ENCODE measurements at regions not wholly inside any gene's neighbourhood (a gene's known extent, or its start where the extent isn't known, plus 50 kb on each side); places are given as distances from the start of the nearest gene placed in this dataset.

DNA sequence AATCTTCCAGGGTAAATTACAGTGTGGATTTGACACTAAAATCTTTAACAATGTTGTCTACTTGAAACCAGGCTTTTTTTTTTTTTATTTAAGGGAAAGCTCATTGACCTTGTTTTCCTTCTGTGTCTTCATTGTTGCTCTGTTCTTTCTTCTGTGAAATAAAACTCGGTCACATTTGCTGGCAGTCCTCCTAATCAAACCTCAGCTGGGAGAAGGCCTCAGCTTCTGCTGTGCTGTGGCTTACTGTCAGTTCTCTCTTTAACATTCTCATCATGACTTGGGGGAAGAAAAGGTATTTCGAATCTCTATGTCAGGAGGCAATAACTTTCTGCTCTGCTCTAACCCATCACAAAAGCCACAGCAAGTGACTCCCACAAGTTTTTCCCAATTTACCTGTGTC is 268.9 kb downstream of the ZNF608 start:
- no peak overlapping the region for H3K4me3 ChIP-seq (replicated peaks in 1 of 2; ENCODE audit: low read depth in 1 of 2, low read length in 2 of 2)
- H3K27ac ChIP-seq (ENCODE audit: low read depth, low read length), result no peak overlapping the region
- H3K36me3 ChIP-seq (ENCODE audit: control insufficient read depth in 1 of 2, insufficient read depth in 2 of 2, low read length in 2 of 2), result no peaks in the 10 kb centered on the region
- no peaks in the 10 kb centered on the region for H3K27me3 ChIP-seq (ENCODE audit: insufficient read depth, low read length)
- no peaks in the 10 kb centered on the region for H3K79me2 ChIP-seq (ENCODE audit: insufficient read depth, low read length)
- H3K9me2 ChIP-seq (ENCODE audit: insufficient read depth), result no peaks in the 10 kb centered on the region
- no peak overlapping the region for H2AFZ ChIP-seq (ENCODE audit: low read depth, low read length, poor library complexity, severe bottlenecking)
- ChIA-PET POLR2A (no interaction called here), RAD21 (ENCODE audit: low non-redundant PET in 1 of 2, low total read pairs in 2 of 2, uncharacterized antibody in 2 of 2, unreplicated experiment in 2 of 2) (no interaction called here), CTCF (no interaction called here)
- intact Hi-C loops (cut with micrococcal nuclease), result no loop called here
- DNase-seq (ENCODE audit: low read depth, low spot score) (no peak), ATAC-seq (no peak)
- no peaks in the 10 kb centered on the region for H3K4me1 ChIP-seq (ENCODE audit: control insufficient read depth in 1 of 2, insufficient read depth in 2 of 2, low read length in 2 of 2)
- TF ChIP-seq RAD21 (IDR thresholded peaks at IDR 0.05; ENCODE audit: low read depth), result no peak
- TF ChIP-seq, protein P1, sequence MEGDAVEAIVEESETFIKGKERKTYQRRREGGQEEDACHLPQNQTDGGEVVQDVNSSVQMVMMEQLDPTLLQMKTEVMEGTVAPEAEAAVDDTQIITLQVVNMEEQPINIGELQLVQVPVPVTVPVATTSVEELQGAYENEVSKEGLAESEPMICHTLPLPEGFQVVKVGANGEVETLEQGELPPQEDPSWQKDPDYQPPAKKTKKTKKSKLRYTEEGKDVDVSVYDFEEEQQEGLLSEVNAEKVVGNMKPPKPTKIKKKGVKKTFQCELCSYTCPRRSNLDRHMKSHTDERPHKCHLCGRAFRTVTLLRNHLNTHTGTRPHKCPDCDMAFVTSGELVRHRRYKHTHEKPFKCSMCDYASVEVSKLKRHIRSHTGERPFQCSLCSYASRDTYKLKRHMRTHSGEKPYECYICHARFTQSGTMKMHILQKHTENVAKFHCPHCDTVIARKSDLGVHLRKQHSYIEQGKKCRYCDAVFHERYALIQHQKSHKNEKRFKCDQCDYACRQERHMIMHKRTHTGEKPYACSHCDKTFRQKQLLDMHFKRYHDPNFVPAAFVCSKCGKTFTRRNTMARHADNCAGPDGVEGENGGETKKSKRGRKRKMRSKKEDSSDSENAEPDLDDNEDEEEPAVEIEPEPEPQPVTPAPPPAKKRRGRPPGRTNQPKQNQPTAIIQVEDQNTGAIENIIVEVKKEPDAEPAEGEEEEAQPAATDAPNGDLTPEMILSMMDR (IDR thresholded peaks at IDR 0.05 in 2 of 3, conservative IDR thresholded peaks at IDR 0.05 in 1 of 3; ENCODE audit: borderline replicate concordance in 1 of 3, insufficient read depth in 1 of 3, low read depth in 2 of 3, low read length in 2 of 3), result no peak
- TF ChIP-seq, protein P2, sequence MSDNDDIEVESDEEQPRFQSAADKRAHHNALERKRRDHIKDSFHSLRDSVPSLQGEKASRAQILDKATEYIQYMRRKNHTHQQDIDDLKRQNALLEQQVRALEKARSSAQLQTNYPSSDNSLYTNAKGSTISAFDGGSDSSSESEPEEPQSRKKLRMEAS (IDR thresholded peaks at IDR 0.05), result no peak
- TF ChIP-seq EGR1 (IDR thresholded peaks at IDR 0.05; ENCODE audit: low read depth), result no peak
- TF ChIP-seq, protein P3, sequence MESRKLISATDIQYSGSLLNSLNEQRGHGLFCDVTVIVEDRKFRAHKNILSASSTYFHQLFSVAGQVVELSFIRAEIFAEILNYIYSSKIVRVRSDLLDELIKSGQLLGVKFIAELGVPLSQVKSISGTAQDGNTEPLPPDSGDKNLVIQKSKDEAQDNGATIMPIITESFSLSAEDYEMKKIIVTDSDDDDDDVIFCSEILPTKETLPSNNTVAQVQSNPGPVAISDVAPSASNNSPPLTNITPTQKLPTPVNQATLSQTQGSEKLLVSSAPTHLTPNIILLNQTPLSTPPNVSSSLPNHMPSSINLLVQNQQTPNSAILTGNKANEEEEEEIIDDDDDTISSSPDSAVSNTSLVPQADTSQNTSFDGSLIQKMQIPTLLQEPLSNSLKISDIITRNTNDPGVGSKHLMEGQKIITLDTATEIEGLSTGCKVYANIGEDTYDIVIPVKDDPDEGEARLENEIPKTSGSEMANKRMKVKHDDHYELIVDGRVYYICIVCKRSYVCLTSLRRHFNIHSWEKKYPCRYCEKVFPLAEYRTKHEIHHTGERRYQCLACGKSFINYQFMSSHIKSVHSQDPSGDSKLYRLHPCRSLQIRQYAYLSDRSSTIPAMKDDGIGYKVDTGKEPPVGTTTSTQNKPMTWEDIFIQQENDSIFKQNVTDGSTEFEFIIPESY (IDR thresholded peaks at IDR 0.05; ENCODE audit: extremely low read depth, insufficient replicate concordance, low read length), result no peak
- no peak for TF ChIP-seq FOSL1 (IDR thresholded peaks at IDR 0.05; ENCODE audit: low read depth)
- no peak for TF ChIP-seq POLR2AphosphoS5 (IDR thresholded peaks at IDR 0.05; ENCODE audit: low read depth, low read length)
- no peak for TF ChIP-seq EZH2 (IDR thresholded peaks at IDR 0.05)
- TF ChIP-seq EZH2phosphoT487 (IDR thresholded peaks at IDR 0.05; ENCODE audit: borderline replicate concordance), result no peak
- no peak for TF ChIP-seq ZNF274 (IDR thresholded peaks at IDR 0.05; ENCODE audit: low read depth, low read length)
- H3K9me3 ChIP-seq (ENCODE audit: control insufficient read depth in 1 of 2, insufficient read depth in 1 of 2, low read depth in 1 of 2, low read length in 2 of 2), result no peaks in the 10 kb centered on the region
- H3K4me2 ChIP-seq (ENCODE audit: low read length), result no peak overlapping the region
- no TSS peak for BruUV-seq (replicated peaks)
- no peak overlapping the region for H3K9ac ChIP-seq (ENCODE audit: low read length)
- H4K20me1 ChIP-seq (ENCODE audit: insufficient read depth), result no peaks in the 10 kb centered on the region

Data from HCT116 (cell line).